Choroid plexus epithelial cell (primary cell): ENCODE measurements at regions not wholly inside any gene's neighbourhood (a gene's known extent, or its start where the extent isn't known, plus 50 kb on each side); places are given as distances from the start of the nearest gene placed in this dataset.
"Not testable (repeated sequence)": the region's sequence is repeated elsewhere in the genome, so short reads cannot be mapped to it uniquely, and the experiment has no call there.

Source experiments
- DNase-seq: peaks from one replicate; pipeline ENCODE4 v3.0.0-alpha.2; 2010; ENCODE audit warnings: low read depth
- H3K4me3 ChIP-seq: 2 replicates; pipeline ENCODE4 v1.5.1; 2011; ENCODE audit warnings: low read depth, mild to moderate bottlenecking, control low read depth, low read length, moderate library complexity
- TF ChIP-seq, protein P1 (sequence below): conservative IDR thresholded peaks from 2 replicates; pipeline ENCODE4 v1.5.1; 2011; ENCODE audit warnings: low read depth, mild to moderate bottlenecking, control low read depth, inconsistent platforms, low read length, moderate library complexity

DNA sequence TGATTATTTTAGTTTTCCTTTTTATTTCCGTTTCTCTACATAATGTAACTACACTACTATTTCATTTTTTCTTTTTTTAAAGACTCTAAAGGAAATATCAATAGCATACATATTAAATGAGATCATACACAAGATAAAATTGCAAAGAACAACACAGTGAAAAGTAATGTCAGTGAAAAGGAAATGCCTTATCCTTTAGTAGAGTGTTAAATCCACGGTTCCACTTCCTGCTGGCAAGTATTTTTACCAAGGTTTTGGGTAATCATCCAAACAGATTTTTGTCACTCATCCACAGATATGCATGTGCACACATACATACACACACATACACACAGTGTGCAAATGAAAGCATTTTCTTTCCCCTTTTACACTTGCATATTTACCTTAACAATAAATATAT is 548.9 kb downstream of the PPP4R3C start:
- peak; percentile 38 for DNase-seq

DNA sequence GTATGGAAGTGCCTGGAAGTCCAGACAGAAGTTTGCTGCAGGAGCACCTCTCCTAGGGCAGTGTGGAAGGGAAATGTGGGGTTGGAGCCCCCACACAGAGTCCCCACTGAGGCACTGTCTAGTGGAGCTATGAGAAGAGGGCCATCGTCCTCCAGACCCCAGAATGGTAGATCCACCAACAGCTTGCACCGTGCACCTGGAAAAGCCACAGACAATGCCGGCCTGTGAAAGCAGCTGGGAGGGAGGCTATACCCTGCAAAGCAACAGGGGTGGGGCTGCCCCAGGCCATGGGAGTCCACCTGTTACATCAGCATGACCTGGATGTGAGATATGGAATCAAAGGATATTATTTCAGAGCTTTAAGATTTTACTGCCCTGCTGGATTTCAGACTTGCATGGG is 551.4 kb downstream of the PPP4R3C start:
- H3K4me3 ChIP-seq, result not testable (repeated sequence)

More for the DNA sequence above, 548.9 kb downstream of the PPP4R3C start:
- TF ChIP-seq, protein P1, sequence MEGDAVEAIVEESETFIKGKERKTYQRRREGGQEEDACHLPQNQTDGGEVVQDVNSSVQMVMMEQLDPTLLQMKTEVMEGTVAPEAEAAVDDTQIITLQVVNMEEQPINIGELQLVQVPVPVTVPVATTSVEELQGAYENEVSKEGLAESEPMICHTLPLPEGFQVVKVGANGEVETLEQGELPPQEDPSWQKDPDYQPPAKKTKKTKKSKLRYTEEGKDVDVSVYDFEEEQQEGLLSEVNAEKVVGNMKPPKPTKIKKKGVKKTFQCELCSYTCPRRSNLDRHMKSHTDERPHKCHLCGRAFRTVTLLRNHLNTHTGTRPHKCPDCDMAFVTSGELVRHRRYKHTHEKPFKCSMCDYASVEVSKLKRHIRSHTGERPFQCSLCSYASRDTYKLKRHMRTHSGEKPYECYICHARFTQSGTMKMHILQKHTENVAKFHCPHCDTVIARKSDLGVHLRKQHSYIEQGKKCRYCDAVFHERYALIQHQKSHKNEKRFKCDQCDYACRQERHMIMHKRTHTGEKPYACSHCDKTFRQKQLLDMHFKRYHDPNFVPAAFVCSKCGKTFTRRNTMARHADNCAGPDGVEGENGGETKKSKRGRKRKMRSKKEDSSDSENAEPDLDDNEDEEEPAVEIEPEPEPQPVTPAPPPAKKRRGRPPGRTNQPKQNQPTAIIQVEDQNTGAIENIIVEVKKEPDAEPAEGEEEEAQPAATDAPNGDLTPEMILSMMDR, result no peak
- H3K4me3 ChIP-seq, result no peak overlapping the region

DNA sequence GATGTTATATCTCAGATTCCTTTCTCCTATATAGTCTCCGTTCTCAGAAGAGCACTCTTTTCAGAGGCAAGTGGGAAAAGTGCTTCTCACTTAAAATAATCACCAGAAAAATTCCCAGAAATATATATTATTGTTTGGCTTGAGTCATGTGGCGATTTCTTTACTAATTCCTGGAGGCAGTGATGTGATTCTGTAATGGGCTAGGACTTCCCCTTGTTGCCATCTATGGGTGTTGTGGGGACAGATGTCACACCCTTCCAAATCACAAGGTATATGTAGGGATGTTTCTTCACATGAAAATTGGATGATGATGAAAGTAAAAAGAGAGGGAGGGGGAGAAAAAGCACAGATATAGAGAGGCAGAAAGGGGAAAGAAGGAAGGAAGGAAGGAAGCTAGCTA is 553.4 kb downstream of the PPP4R3C start:
- TF ChIP-seq, protein P1, result no peak

More for the DNA sequence above, 551.4 kb downstream of the PPP4R3C start:
- DNase-seq, result not testable (repeated sequence)

DNA sequence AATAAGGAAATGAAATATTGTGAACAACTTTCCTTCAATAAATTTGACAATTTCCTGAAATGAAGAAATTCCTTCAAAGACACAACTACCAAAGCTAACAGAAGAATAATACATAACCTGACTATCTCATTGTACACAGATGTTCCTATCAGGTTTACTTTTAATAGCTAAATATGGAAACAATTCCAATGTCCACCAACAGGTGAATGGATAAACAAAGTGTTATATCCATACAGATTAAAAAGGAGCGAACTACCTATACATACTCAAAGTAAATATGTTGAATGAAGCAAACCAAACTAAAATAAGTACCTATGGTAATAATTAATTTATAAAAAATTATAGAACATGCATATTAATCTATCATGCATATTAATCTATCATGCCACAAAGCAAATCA is 554.9 kb downstream of the PPP4R3C start:
- TF ChIP-seq, protein P1, result no peak
- no peak for DNase-seq
- H3K4me3 ChIP-seq, result no peak overlapping the region

More for the DNA sequence above, 553.4 kb downstream of the PPP4R3C start:
- H3K4me3 ChIP-seq, result no peak overlapping the region
- no peak for DNase-seq

DNA sequence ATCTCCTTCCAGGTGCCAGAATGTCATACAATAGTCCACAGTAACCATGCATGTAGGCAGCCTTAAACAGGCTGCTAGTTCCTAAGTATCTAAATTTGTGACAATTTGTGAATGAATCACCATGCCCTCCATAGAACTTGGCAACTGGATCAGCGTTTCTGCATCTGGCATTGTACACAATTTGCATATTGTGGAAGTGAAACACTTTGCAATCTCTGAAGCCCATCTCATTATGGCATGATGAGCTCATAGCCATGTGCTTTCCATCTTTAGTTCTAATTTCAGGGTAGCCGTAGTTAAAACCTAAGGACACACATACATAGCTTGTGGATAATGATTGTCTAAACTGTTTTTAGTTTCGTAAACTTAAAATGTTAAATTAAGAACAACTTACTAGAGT is 573.6 kb downstream of the PPP4R3C start:
- H3K4me3 ChIP-seq, result no peak overlapping the region

DNA sequence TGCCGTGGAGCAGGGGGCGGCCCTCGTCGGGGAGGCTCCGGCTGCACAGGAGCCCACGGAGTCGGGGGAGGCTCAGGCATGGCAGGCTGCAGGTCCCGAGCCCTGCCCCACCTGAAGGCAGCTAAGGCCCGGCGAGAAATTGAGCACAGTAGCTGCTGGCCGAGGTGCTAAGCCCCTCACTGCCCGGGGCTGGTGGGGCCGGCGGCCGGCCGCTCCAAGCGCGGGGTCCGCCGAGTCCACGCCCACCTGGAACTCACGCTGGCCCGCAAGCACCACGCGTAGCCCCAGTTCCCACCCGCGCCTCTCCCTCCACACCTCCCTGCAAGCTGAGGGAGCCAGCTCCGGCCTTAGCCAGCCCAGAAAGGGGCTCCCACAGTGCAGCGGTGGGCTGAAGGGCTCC is 589.4 kb downstream of the PPP4R3C start:
- TF ChIP-seq, protein P1, result no peak
- no peak for DNase-seq
- H3K4me3 ChIP-seq, result no peak overlapping the region

More for the DNA sequence above, 573.6 kb downstream of the PPP4R3C start:
- DNase-seq, result no peak
- TF ChIP-seq, protein P1, result no peak

DNA sequence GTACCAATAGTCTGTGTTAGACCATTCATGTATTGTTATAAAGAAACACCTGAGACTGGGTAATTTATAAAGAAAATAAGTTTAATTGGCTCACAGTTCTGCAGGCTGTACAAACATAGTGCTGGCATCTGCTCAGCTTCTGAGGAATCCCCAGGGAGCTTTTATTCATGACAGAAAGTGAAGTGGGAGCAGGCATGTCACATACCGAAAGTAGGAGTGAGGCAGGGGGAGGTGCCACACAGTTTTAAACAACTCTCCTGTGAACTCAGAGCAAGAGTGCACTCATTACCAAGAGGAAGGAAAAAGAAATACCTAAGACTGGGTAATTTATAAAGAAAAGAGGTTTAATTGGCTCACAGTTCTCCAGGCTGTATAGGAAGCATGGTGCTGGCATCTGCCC is 591.2 kb downstream of the PPP4R3C start:
- TF ChIP-seq, protein P1, result no peak
- no peak overlapping the region for H3K4me3 ChIP-seq
- no peak for DNase-seq
